ENCODE measurements at regions not wholly inside any gene's neighbourhood (a gene's known extent, or its start where the extent isn't known, plus 50 kb on each side); places are given as distances from the start of the nearest gene placed in this dataset.
A peak's percentile ranks its signal among the peaks of the same experiment; 100 is the strongest.
"Not testable (repeated sequence)": the region's sequence is repeated elsewhere in the genome, so short reads cannot be mapped to it uniquely, and the experiment has no call there.

DNA sequence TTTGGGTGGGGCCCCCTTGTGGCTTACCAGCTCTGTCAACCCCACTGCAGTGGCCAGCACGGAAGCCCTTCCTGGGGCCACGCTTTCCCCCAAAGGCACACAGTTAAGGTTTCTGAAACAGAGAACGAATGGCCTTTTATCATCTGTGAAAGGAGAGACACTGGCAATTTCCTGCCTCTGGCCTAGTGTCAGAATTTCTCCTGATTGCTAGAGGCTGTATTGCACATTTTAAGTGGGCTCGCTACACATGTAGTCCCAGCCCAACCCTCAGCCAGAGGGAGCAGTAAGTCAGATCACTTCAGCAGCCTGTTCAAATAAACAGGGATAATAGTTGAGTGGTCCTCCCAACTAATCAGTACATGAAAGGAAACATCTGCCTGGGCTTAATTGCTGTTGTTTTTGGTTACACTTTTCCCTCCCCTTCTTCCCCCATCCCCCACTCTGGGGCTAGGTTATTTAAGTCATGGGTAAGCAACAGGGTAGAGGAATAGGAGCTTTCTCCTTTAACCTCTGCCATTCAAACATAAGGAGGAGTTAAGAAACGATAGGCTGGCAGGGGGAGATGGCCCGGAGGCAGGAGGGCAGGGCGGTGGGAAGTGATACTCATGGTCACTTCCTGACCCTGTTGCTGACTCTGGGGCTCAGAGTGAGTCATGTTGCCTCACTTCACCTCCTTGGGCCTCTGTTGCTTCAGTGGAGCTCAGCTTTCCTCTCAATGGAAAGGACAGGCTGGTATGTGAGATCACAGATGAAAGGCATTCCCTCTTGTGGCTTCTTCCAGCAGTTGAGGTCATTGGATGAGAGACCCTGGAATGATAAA is 89.3 kb upstream of the IKBKE start:
- peak in 1 of 2 experiments; percentile 24 for DNase-seq
- H3K9me2 ChIP-seq (ENCODE audit: insufficient read depth); H3F3A ChIP-seq (ENCODE audit: insufficient read depth, low read depth); H2AFZ ChIP-seq; intact Hi-C loops (cut with micrococcal nuclease; ENCODE audit: unreplicated experiment); H3K27me3 ChIP-seq (ENCODE audit: insufficient read depth, low read depth); H3K9me3 ChIP-seq (ENCODE audit: insufficient read depth, low read depth); CTCF ChIA-PET; BruUV-seq (replicated peaks); H3K36me3 ChIP-seq (ENCODE audit: low read depth); H3K79me2 ChIP-seq (ENCODE audit: low read depth); H3K4me3 ChIP-seq; POLR2A ChIA-PET (ENCODE audit: unreplicated experiment); H3K4me1 ChIP-seq (replicated peaks; ENCODE audit: insufficient read depth); H4K20me1 ChIP-seq (ENCODE audit: insufficient read depth): not testable (repeated sequence)
- Histone ChIP-seq H3K4me2 (peak overlapping the region; percentile 45), H3K27ac (peak overlapping the region; percentile 87)

DNA sequence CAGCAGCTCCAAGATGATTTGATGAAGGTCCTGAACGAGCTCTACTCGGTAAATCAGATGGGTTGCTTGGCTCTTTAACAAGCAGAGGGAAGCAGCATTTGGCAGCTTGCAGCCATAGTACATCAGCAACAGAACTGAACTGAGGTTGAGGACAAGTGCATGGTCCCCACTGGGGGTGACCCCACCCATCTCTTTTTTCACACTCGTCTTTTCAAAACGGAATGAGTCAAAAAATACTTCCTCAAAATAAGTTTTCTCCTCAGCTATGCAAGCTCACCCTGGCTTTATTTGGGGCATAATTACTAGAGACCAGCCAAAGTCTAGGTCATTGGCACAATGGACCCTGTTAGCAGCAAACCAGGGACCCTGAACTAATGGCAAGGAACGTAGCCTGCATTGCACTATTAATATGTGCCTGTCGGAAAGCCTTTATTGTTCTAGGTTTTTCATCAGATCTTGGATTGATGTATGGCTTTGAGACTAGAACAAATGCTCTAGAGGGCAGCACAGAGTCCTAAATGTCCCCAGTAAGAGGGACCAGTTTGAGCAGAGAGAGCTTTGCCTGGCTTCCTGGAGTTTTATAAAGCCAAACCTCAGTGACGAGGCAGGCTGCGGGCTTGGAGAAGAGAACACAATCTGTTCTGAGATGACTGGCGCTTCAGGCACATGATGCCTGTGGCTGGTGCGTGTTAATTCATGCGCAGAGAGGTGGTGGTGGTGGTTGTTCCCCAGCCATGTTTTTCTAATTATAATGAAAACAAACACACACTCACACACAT is 86.1 kb upstream of the IKBKE start:
- intact Hi-C loops (cut with micrococcal nuclease; ENCODE audit: unreplicated experiment): not testable (repeated sequence)

GRCh38 chr1:206384891-206385290 is 85.4 kb upstream of the IKBKE start:
- H4K20me1 ChIP-seq (ENCODE audit: insufficient read depth); BruUV-seq (replicated peaks); H3K4me1 ChIP-seq (replicated peaks; ENCODE audit: insufficient read depth); H3K27ac ChIP-seq; intact Hi-C loops (cut with micrococcal nuclease; ENCODE audit: unreplicated experiment); H2AFZ ChIP-seq; H3K36me3 ChIP-seq (ENCODE audit: low read depth); CTCF ChIA-PET; POLR2A ChIA-PET (ENCODE audit: unreplicated experiment); H3K9me3 ChIP-seq (ENCODE audit: insufficient read depth, low read depth); H3K27me3 ChIP-seq (ENCODE audit: insufficient read depth, low read depth); H3K9me2 ChIP-seq (ENCODE audit: insufficient read depth); H3K4me2 ChIP-seq; H3F3A ChIP-seq (ENCODE audit: insufficient read depth, low read depth); DNase-seq; H3K79me2 ChIP-seq (ENCODE audit: low read depth); H3K4me3 ChIP-seq: not testable (repeated sequence)

More for the DNA sequence above, 86.1 kb upstream of the IKBKE start:
- H4K20me1 ChIP-seq (ENCODE audit: insufficient read depth); H3K4me2 ChIP-seq; H3K36me3 ChIP-seq (ENCODE audit: low read depth); H3K9me2 ChIP-seq (ENCODE audit: insufficient read depth); H3K27me3 ChIP-seq (ENCODE audit: insufficient read depth, low read depth); BruUV-seq (replicated peaks); H3K79me2 ChIP-seq (ENCODE audit: low read depth); H3K27ac ChIP-seq; POLR2A ChIA-PET (ENCODE audit: unreplicated experiment); H2AFZ ChIP-seq; H3K4me3 ChIP-seq; CTCF ChIA-PET; H3K4me1 ChIP-seq (replicated peaks; ENCODE audit: insufficient read depth); H3F3A ChIP-seq (ENCODE audit: insufficient read depth, low read depth); H3K9me3 ChIP-seq (ENCODE audit: insufficient read depth, low read depth): not testable (repeated sequence)
- DNase-seq: peak in 1 of 2 experiments; percentile 32
- TF ChIP-seq CTCF (conservative IDR thresholded peaks at IDR 0.05): 0 out of 2 replicates have a peak, but pooled peaks have one; percentile 24

DNA sequence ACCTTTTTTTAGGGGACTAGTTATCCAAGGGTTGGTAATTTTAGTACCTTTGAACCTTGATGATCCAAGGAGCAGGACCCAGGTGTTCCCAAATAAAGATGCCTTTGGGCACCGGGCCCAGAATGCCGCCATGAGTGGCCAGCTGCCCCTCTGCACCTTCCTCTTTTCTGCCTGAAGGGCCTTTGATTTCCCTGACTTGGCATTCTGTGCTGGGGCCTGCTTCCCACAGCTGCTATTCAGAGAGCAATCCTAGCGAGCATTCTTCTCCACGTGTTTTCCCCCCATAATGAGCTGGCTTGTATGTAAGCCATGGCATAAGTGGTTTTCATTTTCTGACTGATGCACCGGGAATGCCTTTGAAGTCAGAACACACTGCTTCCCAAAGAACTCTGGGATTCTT is 82.6 kb upstream of the IKBKE start:
- H3K9me3 ChIP-seq (ENCODE audit: insufficient read depth, low read depth); POLR2A ChIA-PET (ENCODE audit: unreplicated experiment); intact Hi-C loops (cut with micrococcal nuclease; ENCODE audit: unreplicated experiment); H3K9me2 ChIP-seq (ENCODE audit: insufficient read depth); H3K4me2 ChIP-seq; CTCF ChIA-PET; H3K79me2 ChIP-seq (ENCODE audit: low read depth); H3K27ac ChIP-seq; BruUV-seq (replicated peaks); H2AFZ ChIP-seq; H3K4me3 ChIP-seq; H3K4me1 ChIP-seq (replicated peaks; ENCODE audit: insufficient read depth); H4K20me1 ChIP-seq (ENCODE audit: insufficient read depth); DNase-seq; H3F3A ChIP-seq (ENCODE audit: insufficient read depth, low read depth); H3K27me3 ChIP-seq (ENCODE audit: insufficient read depth, low read depth); H3K36me3 ChIP-seq (ENCODE audit: low read depth): not testable (repeated sequence)

DNA sequence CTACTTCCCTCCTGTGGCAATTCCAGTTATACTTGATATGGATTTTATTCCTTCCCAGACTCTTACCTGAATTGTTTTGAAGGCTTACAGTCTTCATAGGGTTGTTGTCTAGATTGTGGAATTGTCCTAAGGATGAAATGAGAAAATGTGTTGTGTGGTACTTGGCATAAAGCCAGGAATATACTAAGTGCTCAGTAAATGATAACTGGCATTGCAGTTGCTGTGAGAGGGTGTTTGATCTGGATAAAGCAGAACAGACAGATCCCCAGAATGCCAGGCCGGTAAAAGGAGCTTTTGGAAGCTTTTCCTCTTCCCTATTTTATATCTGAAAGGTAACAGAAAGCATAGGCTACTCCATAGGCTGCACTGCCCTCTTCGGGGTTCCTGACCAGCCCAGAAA is 78.4 kb upstream of the IKBKE start:
- H3K9me3 ChIP-seq (ENCODE audit: insufficient read depth, low read depth); H3K27ac ChIP-seq; H3K4me2 ChIP-seq; H3K4me3 ChIP-seq; DNase-seq; POLR2A ChIA-PET (ENCODE audit: unreplicated experiment); H3F3A ChIP-seq (ENCODE audit: insufficient read depth, low read depth); H4K20me1 ChIP-seq (ENCODE audit: insufficient read depth); BruUV-seq (replicated peaks); H2AFZ ChIP-seq; H3K27me3 ChIP-seq (ENCODE audit: insufficient read depth, low read depth); H3K4me1 ChIP-seq (replicated peaks; ENCODE audit: insufficient read depth); intact Hi-C loops (cut with micrococcal nuclease; ENCODE audit: unreplicated experiment); CTCF ChIA-PET; H3K36me3 ChIP-seq (ENCODE audit: low read depth); H3K9me2 ChIP-seq (ENCODE audit: insufficient read depth); H3K79me2 ChIP-seq (ENCODE audit: low read depth): not testable (repeated sequence)

DNA sequence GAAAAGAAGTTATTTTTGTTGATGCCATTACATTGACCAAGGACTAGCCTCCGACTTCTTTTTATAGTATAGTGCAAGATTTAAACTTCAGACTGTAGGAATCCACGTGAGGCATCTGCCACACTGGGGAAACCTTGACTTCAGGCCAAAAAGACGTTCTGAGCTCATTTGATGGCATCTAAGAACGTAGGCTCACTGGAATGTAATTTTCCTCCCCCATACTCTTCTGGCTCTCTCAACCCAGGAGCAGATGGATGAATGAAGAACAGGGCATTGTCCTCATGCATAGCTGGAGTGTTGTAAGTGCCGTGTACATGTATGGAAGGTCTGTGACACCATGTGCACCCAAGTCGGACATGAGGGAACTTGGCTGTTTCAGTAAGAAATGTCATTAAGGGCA is 72.8 kb upstream of the IKBKE start:
- CTCF ChIA-PET; H3K27ac ChIP-seq; H3K4me2 ChIP-seq; POLR2A ChIA-PET (ENCODE audit: unreplicated experiment); H3K9me3 ChIP-seq (ENCODE audit: insufficient read depth, low read depth); H3K9me2 ChIP-seq (ENCODE audit: insufficient read depth); BruUV-seq (replicated peaks); DNase-seq; intact Hi-C loops (cut with micrococcal nuclease; ENCODE audit: unreplicated experiment); H3F3A ChIP-seq (ENCODE audit: insufficient read depth, low read depth); H4K20me1 ChIP-seq (ENCODE audit: insufficient read depth); H3K79me2 ChIP-seq (ENCODE audit: low read depth); H2AFZ ChIP-seq; H3K27me3 ChIP-seq (ENCODE audit: insufficient read depth, low read depth); H3K4me1 ChIP-seq (replicated peaks; ENCODE audit: insufficient read depth); H3K4me3 ChIP-seq; H3K36me3 ChIP-seq (ENCODE audit: low read depth): not testable (repeated sequence)

All from PC-9 (cell line).